Thoracic aorta (tissue), 2 donors: ENCODE measurements at regions not wholly inside any gene's neighbourhood (a gene's known extent, or its start where the extent isn't known, plus 50 kb on each side); places are given as distances from the start of the nearest gene placed in this dataset.
"Not testable (repeated sequence)": the region's sequence is repeated elsewhere in the genome, so short reads cannot be mapped to it uniquely, and the experiment has no call there.

Experiments
- ATAC-seq: fragments of 150-250 bp; one replicate; pipeline ENCODE4 v1.8.0; 2017; ENCODE audit warnings: low read depth; ENCODE audit not compliant: insufficient number of reproducible peaks, low FRiP score
- DNase-seq: peaks from one replicate; pipeline ENCODE4 v3.0.0-alpha.2; 2020; ENCODE audit warnings: low spot score
- H3K27ac ChIP-seq, 2 donors: fragments of 200-600 bp; sonication (generic); 1 replicate in 1 of 2; 2 replicates in 1 of 2; pipeline ENCODE4 v1.5.1; 2016; ENCODE audit warnings: mild to moderate bottlenecking in 2 of 2, moderate library complexity in 2 of 2
- H3K27me3 ChIP-seq: fragments of 200-600 bp; sonication (generic); replicated peaks from 2 replicates; pipeline ENCODE4 v1.6.0; 2016; ENCODE audit warnings: mild to moderate bottlenecking; ENCODE audit not compliant: insufficient read depth
- H3K36me3 ChIP-seq: fragments of 200-600 bp; sonication (generic); one replicate; pipeline ENCODE4 v1.5.1; 2016
- H3K4me1 ChIP-seq, 2 donors: fragments of 200-600 bp; sonication (generic); 1 replicate in 1 of 2; 2 replicates in 1 of 2; pipeline versions ENCODE4 v1.5.1 to v1.6.0; 2016; ENCODE audit warnings: low read depth in 2 of 2, mild to moderate bottlenecking in 1 of 2; ENCODE audit not compliant: control insufficient read depth in 1 of 2
- H3K4me3 ChIP-seq: fragments of 200-600 bp; sonication (generic); 2 replicates; pipeline ENCODE4 v1.5.1; 2016; ENCODE audit warnings: mild to moderate bottlenecking
- H3K9me3 ChIP-seq: fragments of 200-600 bp; sonication (generic); 2 replicates; pipeline ENCODE4 v1.5.1; 2016
- TF ChIP-seq, protein P1 (sequence below): fragments of 200-600 bp; sonication (generic); IDR thresholded peaks from one replicate; pipeline ENCODE4 v1.5.1; 2019; ENCODE audit warnings: antibody characterized with exemption

DNA sequence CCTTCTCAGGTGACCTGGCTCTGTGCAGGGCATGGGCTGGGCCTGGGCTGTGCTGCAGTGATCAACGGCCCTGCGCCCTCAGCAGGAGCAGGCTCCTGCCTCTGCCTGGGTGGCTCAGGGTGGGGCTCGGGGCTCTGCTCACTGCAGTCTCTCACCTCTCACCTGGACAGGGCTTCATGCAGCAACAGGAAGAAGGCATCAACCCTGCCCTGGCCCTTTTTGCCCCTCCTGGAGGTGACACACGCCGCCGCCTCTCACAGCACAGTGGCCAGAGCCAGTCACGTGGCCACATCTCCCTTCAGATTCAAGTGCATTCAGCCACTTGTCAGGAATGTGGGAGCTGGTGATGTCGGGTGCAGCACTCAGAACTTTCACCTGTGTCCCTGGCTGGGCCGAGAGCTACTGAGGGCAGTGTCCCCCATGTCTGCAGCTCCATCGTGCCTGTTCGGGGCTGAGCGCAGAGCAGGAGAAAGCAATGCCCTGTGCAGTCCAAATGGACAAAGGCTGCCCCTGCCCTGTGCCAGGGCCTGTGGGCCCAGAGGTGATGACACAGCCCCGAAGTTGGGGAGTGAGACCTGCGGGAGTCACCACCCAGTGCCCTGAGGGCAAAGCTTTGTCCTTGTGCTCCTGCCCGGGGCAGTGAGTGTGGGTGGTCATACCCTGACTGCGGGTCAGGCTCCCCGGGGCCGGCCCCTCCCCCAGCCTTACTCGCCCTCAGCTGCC lies 314.0 kb downstream of the PTPRU start:
- Histone ChIP-seq H3K36me3 (no peaks in the 10 kb centered on the region), H3K27me3 (no peaks in the 10 kb centered on the region), H3K4me1 (no peaks in the 10 kb centered on the region), H3K9me3 (no peaks in the 10 kb centered on the region), H3K4me3 (no peak overlapping the region), H3K27ac (no peak overlapping the region)
- TF ChIP-seq, protein P1, sequence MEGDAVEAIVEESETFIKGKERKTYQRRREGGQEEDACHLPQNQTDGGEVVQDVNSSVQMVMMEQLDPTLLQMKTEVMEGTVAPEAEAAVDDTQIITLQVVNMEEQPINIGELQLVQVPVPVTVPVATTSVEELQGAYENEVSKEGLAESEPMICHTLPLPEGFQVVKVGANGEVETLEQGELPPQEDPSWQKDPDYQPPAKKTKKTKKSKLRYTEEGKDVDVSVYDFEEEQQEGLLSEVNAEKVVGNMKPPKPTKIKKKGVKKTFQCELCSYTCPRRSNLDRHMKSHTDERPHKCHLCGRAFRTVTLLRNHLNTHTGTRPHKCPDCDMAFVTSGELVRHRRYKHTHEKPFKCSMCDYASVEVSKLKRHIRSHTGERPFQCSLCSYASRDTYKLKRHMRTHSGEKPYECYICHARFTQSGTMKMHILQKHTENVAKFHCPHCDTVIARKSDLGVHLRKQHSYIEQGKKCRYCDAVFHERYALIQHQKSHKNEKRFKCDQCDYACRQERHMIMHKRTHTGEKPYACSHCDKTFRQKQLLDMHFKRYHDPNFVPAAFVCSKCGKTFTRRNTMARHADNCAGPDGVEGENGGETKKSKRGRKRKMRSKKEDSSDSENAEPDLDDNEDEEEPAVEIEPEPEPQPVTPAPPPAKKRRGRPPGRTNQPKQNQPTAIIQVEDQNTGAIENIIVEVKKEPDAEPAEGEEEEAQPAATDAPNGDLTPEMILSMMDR, result no peak
- DNase-seq (no peak), ATAC-seq (no peak)

DNA sequence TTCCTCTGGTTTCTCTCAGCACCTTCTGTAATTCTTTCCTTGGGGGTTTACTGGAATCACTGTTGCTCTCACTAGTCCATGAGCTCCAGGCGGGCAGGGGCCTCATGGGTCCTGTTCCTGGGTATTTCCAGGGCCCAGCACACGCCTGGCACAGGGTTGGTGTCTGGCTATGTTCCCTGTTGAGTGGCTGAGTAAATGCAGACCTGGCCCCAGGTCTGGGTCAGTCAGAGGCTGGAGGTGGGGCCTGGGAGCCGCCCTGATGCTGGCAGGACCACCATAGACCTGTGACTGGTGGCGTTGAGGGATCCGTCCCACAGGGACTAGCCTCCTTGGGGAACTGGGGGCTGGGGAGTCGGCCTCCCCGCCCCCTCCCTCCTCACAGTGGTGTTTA lies 313.4 kb downstream of the PTPRU start:
- not testable (repeated sequence) for H3K27me3 ChIP-seq, ATAC-seq, H3K36me3 ChIP-seq, H3K4me3 ChIP-seq, H3K9me3 ChIP-seq, H3K4me1 ChIP-seq, H3K27ac ChIP-seq, DNase-seq

DNA sequence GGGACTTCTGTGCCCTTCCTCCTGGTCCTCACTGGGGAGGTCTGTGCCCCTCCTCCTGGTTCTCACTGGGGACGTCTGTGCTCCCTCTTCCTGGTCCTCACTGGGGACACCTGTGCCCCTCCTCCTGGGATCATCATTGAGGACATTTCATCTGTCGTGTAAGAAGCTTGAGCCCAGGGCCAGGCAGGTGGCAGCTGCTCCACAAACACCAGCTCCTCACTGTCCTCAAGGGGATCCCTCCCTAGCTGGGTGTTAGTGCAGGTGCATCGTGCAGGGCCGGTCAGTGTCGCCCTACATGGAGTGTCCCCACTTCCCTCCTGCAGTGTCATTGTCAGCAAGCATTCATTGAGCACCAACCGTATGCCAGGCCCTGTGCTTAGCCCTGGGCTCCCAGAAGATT lies 312.7 kb downstream of the PTPRU start:
- H3K27ac ChIP-seq, result no peak overlapping the region
- TF ChIP-seq, protein P1, result no peak
- no peak for DNase-seq
- H3K36me3 ChIP-seq, result no peaks in the 10 kb centered on the region
- H3K9me3 ChIP-seq, result no peaks in the 10 kb centered on the region
- H3K4me3 ChIP-seq, result no peak overlapping the region
- H3K27me3 ChIP-seq, result no peaks in the 10 kb centered on the region
- no peaks in the 10 kb centered on the region for H3K4me1 ChIP-seq
- no peak for ATAC-seq

DNA sequence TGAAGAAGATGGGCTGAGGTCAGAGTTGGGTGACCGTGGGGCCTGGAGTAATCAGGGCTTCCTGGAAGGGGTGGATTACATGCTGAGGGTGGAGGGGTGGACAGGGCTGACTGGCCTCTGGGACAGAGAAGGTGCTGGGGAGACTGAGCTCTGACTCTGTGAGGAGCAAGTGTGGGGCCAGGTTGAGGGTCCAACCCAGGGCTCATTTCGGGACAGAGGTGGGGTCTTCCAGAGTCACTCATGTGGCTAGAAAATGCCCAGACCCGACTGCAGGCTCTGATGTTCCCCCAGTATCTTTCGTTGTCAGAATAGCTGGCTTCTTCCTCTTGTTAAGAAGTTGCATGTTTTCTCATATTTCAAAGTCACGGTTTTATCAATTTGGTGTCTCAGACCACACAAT lies 311.8 kb downstream of the PTPRU start:
- Histone ChIP-seq H3K27ac (no peak overlapping the region), H3K27me3 (no peaks in the 10 kb centered on the region), H3K4me3 (no peak overlapping the region), H3K36me3 (no peaks in the 10 kb centered on the region), H3K4me1 (no peaks in the 10 kb centered on the region), H3K9me3 (no peaks in the 10 kb centered on the region)
- ATAC-seq (no peak), DNase-seq (no peak)
- TF ChIP-seq, protein P1, result no peak

DNA sequence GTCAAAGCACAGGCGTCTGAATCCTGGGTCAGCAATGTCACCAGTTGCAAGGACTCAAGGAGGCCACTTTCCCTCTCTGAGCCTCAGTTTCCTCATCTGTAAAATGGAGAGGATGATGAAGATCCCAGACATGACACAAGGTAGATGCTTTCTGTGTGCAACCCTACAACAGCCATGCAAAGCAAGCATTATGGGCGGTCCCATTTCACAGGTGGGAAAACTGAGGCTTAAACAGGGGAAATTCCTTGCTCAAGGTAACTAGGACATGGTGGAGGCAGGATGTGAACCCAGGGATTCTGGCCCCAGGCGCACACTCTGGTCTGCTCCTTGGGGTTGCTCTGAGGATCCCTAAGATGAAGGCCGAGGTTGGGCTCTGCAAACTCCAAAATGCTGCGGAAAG lies 311.0 kb downstream of the PTPRU start:
- H3K27ac ChIP-seq, result no peak overlapping the region
- no peaks in the 10 kb centered on the region for H3K27me3 ChIP-seq
- no peaks in the 10 kb centered on the region for H3K4me1 ChIP-seq
- DNase-seq (no peak), ATAC-seq (no peak)
- H3K4me3 ChIP-seq, result no peak overlapping the region
- TF ChIP-seq, protein P1, result no peak
- no peaks in the 10 kb centered on the region for H3K36me3 ChIP-seq
- H3K9me3 ChIP-seq, result no peaks in the 10 kb centered on the region

DNA sequence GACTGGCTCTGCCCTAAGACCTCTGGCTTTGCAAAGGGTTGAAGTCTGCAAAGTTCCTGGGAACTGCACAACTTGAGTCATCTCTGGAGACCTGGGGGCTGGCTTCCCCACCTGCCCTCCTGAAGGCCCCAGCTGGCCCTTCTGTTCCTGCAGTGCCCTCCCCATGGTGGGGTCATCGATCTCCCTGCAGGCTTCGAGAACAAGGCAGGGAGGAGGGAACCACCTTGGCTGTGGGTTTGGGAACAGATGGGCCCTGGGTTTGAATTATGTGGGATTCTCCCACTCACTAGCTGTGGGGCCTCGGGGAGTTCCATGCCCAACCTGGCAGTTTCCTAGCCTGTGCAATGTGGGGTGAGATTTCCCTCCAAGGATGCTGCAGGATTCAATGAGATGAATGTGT lies 310.2 kb downstream of the PTPRU start:
- Histone ChIP-seq H3K9me3 (no peaks in the 10 kb centered on the region), H3K4me3 (no peak overlapping the region), H3K4me1 (no peaks in the 10 kb centered on the region), H3K27ac (no peak overlapping the region), H3K36me3 (no peaks in the 10 kb centered on the region), H3K27me3 (no peaks in the 10 kb centered on the region)
- ATAC-seq (no peak), DNase-seq (no peak)
- TF ChIP-seq, protein P1, result no peak
